ENCODE measurements at regions not wholly inside any gene's neighbourhood (a gene's known extent, or its start where the extent isn't known, plus 50 kb on each side); places are given as distances from the start of the nearest gene placed in this dataset.

GRCh38 chr1:208446271-208446691 is 202.1 kb upstream of the PLXNA2 start:
- Histone ChIP-seq H3K9me3 (no peaks in the 10 kb centered on the region), H3K4me1 (peaks cover 0 to 9% (median 5%) of the 10 kb centered on the region in 4 donors), H3K36me3 (no peaks in the 10 kb centered on the region), H3K27ac (peak overlapping the region; percentile 59 to 78 (median 66)), H3K4me3 (no peak overlapping the region), H3K27me3 (no peaks in the 10 kb centered on the region)
- 66 to 67% methylated on average over 4 to 5 of the region's 5 CpGs for WGBS, 2 donors (ENCODE audit: low coverage in 1 of 2)
- intact Hi-C loops (cut with DNase I; ENCODE audit: low total_unique reads) (no loop called here), in situ Hi-C loops (cut with MboI; ENCODE audit: low pct_ligation_motif_present in 1 of 4, low pct_unique_long_range_greater_than_20kb in 1 of 4, low sequenced_read_pairs in 3 of 4) (no loop called here)
- TF ChIP-seq, protein P1, sequence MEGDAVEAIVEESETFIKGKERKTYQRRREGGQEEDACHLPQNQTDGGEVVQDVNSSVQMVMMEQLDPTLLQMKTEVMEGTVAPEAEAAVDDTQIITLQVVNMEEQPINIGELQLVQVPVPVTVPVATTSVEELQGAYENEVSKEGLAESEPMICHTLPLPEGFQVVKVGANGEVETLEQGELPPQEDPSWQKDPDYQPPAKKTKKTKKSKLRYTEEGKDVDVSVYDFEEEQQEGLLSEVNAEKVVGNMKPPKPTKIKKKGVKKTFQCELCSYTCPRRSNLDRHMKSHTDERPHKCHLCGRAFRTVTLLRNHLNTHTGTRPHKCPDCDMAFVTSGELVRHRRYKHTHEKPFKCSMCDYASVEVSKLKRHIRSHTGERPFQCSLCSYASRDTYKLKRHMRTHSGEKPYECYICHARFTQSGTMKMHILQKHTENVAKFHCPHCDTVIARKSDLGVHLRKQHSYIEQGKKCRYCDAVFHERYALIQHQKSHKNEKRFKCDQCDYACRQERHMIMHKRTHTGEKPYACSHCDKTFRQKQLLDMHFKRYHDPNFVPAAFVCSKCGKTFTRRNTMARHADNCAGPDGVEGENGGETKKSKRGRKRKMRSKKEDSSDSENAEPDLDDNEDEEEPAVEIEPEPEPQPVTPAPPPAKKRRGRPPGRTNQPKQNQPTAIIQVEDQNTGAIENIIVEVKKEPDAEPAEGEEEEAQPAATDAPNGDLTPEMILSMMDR (IDR thresholded peaks at IDR 0.05): no peak
- TF ChIP-seq POLR2AphosphoS5 (IDR thresholded peaks at IDR 0.05): no peak
- TF ChIP-seq EP300 (IDR thresholded peaks at IDR 0.05; ENCODE audit: low read depth): no peak
- no peak for TF ChIP-seq POLR2A (IDR thresholded peaks at IDR 0.05)
- no peak for DNase-seq

- no peaks in the 10 kb centered on the region for H3K9me3 ChIP-seq
- DNase-seq: no peak
- no peak overlapping the region for H3K4me3 ChIP-seq
- peaks cover 0 to 9% (median 5%) of the 10 kb centered on the region in 4 donors for H3K4me1 ChIP-seq
- no peak for TF ChIP-seq EP300 (IDR thresholded peaks at IDR 0.05; ENCODE audit: low read depth)
- TF ChIP-seq, protein P1 (IDR thresholded peaks at IDR 0.05): no peak
- TF ChIP-seq POLR2A (IDR thresholded peaks at IDR 0.05): no peak
- TF ChIP-seq POLR2AphosphoS5 (IDR thresholded peaks at IDR 0.05): no peak
- H3K27me3 ChIP-seq: no peaks in the 10 kb centered on the region
- H3K36me3 ChIP-seq: no peaks in the 10 kb centered on the region
- WGBS, 2 donors (ENCODE audit: low coverage in 1 of 2): 86 to 90% methylated on average over 4 of the region's 4 CpGs
- in situ Hi-C loops (cut with MboI; ENCODE audit: low pct_ligation_motif_present in 1 of 4, low pct_unique_long_range_greater_than_20kb in 1 of 4, low sequenced_read_pairs in 3 of 4): no loop called here
- intact Hi-C loops (cut with DNase I; ENCODE audit: low total_unique reads): no loop called here
- H3K27ac ChIP-seq: no peak overlapping the region
These were observed 204.2 kb upstream of the PLXNA2 start for GRCh38 chr1:208448425-208448824.

GRCh38 chr1:208449951-208450350 is 205.8 kb upstream of the PLXNA2 start:
- Histone ChIP-seq H3K27me3 (no peaks in the 10 kb centered on the region), H3K36me3 (no peaks in the 10 kb centered on the region), H3K9me3 (no peaks in the 10 kb centered on the region), H3K27ac (no peak overlapping the region), H3K4me1 (peaks cover 0 to 9% (median 5%) of the 10 kb centered on the region in 4 donors), H3K4me3 (no peak overlapping the region)
- 78 to 96% methylated on average over 4 to 7 of the region's 7 CpGs for WGBS, 2 donors (ENCODE audit: low coverage in 1 of 2)
- DNase-seq: no peak
- TF ChIP-seq, protein P1 (IDR thresholded peaks at IDR 0.05): no peak
- TF ChIP-seq EP300 (IDR thresholded peaks at IDR 0.05; ENCODE audit: low read depth) (no peak), POLR2AphosphoS5 (IDR thresholded peaks at IDR 0.05) (no peak), POLR2A (IDR thresholded peaks at IDR 0.05) (no peak)
- intact Hi-C loops (cut with DNase I; ENCODE audit: low total_unique reads) (no loop called here), in situ Hi-C loops (cut with MboI; ENCODE audit: low pct_ligation_motif_present in 1 of 4, low pct_unique_long_range_greater_than_20kb in 1 of 4, low sequenced_read_pairs in 3 of 4) (no loop called here)

- peak overlapping the region in 1 of 4 donors; percentile 2 for H3K27ac ChIP-seq
These were observed 206.8 kb upstream of the PLXNA2 start for GRCh38 chr1:208450958-208451357.

GRCh38 chr1:208455821-208456220 is 211.6 kb upstream of the PLXNA2 start:
- in situ Hi-C loops (cut with MboI; ENCODE audit: low pct_ligation_motif_present in 1 of 4, low pct_unique_long_range_greater_than_20kb in 1 of 4, low sequenced_read_pairs in 3 of 4) (no loop called here), intact Hi-C loops (cut with DNase I; ENCODE audit: low total_unique reads) (no loop called here)
- DNase-seq: no peak
- no peak overlapping the region for H3K4me3 ChIP-seq
- H3K4me1 ChIP-seq: no peaks in the 10 kb centered on the region
- 52 to 78% methylated on average over 2 to 3 of the region's 3 CpGs for WGBS, 2 donors (ENCODE audit: low coverage in 1 of 2)
- no peak overlapping the region for H3K27ac ChIP-seq
- H3K27me3 ChIP-seq: no peaks in the 10 kb centered on the region
- H3K36me3 ChIP-seq: no peaks in the 10 kb centered on the region
- TF ChIP-seq, protein P1 (IDR thresholded peaks at IDR 0.05): no peak
- no peak for TF ChIP-seq POLR2A (IDR thresholded peaks at IDR 0.05)
- TF ChIP-seq POLR2AphosphoS5 (IDR thresholded peaks at IDR 0.05): no peak
- TF ChIP-seq EP300 (IDR thresholded peaks at IDR 0.05; ENCODE audit: low read depth): no peak
- no peaks in the 10 kb centered on the region for H3K9me3 ChIP-seq

More at GRCh38 chr1:208450958-208451357, 206.8 kb upstream of the PLXNA2 start:
- WGBS, 2 donors (ENCODE audit: low coverage in 1 of 2): 54% methylated on average over 10 of the region's 10 CpGs; no CpG with 5 or more reads in 1 of the 2 donors
- Histone ChIP-seq H3K4me3 (no peak overlapping the region), H3K9me3 (no peaks in the 10 kb centered on the region), H3K27me3 (no peaks in the 10 kb centered on the region), H3K4me1 (peaks cover 0 to 9% (median 5%) of the 10 kb centered on the region in 4 donors), H3K36me3 (no peaks in the 10 kb centered on the region)
- intact Hi-C loops (cut with DNase I; ENCODE audit: low total_unique reads): no loop called here
- in situ Hi-C loops (cut with MboI; ENCODE audit: low pct_ligation_motif_present in 1 of 4, low pct_unique_long_range_greater_than_20kb in 1 of 4, low sequenced_read_pairs in 3 of 4): no loop called here
- TF ChIP-seq POLR2AphosphoS5 (IDR thresholded peaks at IDR 0.05): peak in 1 of 3 donors; percentile 36
- TF ChIP-seq EP300 (IDR thresholded peaks at IDR 0.05; ENCODE audit: low read depth): no peak
- no peak for DNase-seq
